NB4 (cell line): ENCODE measurements at regions not wholly inside any gene's neighbourhood (a gene's known extent, or its start where the extent isn't known, plus 50 kb on each side); places are given as distances from the start of the nearest gene placed in this dataset.
A peak's percentile ranks its signal among the peaks of the same experiment; 100 is the strongest.

Source experiments
- DNase-seq: peaks from one replicate; pipeline ENCODE4 v3.0.0; 2010; ENCODE audit warnings: low read depth
- H3K4me3 ChIP-seq: one replicate; pipeline ENCODE4 v1.5.1; 2011; ENCODE audit warnings: mild to moderate bottlenecking, low read depth, low read length, moderate library complexity
- CTCF ChIP-seq: IDR thresholded peaks from one replicate; pipeline ENCODE4 v1.5.1; 2012; ENCODE audit warnings: low read depth, low read length
- MAX ChIP-seq: IDR thresholded peaks from 2 replicates; pipeline ENCODE4 v1.6.1; 2011; ENCODE audit warnings: low read depth, low read length
- MYC ChIP-seq: IDR thresholded peaks from 2 replicates; pipeline ENCODE4 v1.6.1; 2011; ENCODE audit warnings: low read depth, low read length
- POLR2A ChIP-seq: IDR thresholded peaks from 2 replicates; pipeline ENCODE4 v1.6.1; 2011; ENCODE audit warnings: mild to moderate bottlenecking; ENCODE audit not compliant: insufficient read length; ENCODE audit errors: extremely low read depth

- no peak for DNase-seq
- H3K4me3 ChIP-seq: no peak overlapping the region
- TF ChIP-seq MYC (no peak), POLR2A (no peak), CTCF (no peak), MAX (no peak)
Measured at GRCh38 chr5:125480911-125481310, 734.5 kb upstream of the ZNF608 start.

DNA sequence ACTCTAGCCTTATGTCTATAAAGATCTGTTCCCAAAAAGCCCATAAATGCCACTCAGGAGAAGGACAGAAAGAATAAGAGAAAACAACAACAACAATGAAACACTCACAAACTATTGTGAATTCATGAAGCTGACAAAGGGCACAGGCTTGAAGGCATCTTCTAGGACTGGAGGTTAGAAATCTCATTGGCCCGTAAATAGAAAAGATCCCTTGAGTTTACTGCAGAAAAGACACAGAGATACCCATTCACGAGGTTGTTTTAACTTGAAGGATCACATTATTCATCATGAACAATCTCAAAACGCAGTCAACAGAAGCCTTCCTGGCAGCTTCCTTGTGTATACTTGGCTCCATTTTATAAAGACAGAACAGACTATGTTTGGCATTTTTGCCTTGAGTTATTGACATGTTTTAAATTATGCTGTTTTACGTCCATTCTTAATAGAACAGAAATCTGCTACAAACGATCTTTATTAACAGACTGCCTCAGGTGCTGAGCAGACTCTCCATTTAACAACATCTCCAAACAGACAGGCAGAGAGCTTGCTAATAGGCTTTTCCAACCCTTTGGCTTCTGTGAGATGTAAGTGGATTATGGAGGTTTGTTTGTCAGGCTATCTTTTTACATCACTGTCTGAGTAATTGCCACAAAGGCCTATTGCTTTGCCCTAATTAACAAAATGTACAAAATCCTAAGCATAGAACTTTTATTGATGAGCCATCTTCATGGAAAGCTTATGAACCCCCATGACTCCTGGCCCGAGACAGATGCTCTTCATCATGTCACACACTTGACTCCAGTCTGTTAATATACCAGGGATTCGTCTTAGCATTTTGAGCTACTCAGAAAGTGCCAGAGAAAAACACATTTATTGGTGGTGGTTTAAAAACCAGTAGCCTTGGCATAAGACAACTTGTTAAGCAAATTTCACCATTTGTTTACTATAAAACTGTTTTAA lies 735.3 kb upstream of the ZNF608 start:
- no peak for DNase-seq
- no peak overlapping the region for H3K4me3 ChIP-seq
- no peak for TF ChIP-seq CTCF
- TF ChIP-seq POLR2A: no peak
- no peak for TF ChIP-seq MYC
- TF ChIP-seq MAX: no peak

DNA sequence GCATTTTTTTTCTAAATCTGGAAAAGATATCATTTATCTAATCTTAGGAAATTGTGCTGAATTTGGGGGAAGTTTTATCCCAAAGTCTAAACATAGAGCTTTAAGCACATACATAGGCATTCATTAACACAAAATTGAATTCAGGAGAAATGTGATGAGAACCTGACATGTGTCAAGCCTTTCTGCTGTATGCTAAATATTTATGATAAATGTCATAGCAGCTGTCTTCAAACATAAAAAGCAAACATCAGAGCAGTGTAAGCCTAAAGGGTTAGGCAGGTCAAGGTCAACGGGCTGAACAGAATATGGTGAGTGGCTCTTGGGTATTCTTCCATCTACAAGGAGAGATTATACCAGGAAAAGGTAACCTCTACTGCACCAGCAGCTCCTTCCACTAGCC lies 737.2 kb upstream of the ZNF608 start:
- TF ChIP-seq MYC: no peak
- TF ChIP-seq CTCF: no peak
- no peak for TF ChIP-seq POLR2A
- TF ChIP-seq MAX: no peak
- no peak for DNase-seq
- no peak overlapping the region for H3K4me3 ChIP-seq

- H3K4me3 ChIP-seq: no peak overlapping the region
- no peak for DNase-seq
- no peak for TF ChIP-seq MAX
- no peak for TF ChIP-seq POLR2A
- no peak for TF ChIP-seq CTCF
- no peak for TF ChIP-seq MYC
Measured at GRCh38 chr5:125484272-125484741, 737.9 kb upstream of the ZNF608 start.

- H3K4me3 ChIP-seq: no peak overlapping the region
- DNase-seq: peak; percentile 25
- no peak for TF ChIP-seq CTCF
- TF ChIP-seq POLR2A: no peak
- no peak for TF ChIP-seq MAX
- TF ChIP-seq MYC: no peak
Measured at GRCh38 chr5:125484742-125485641, 738.6 kb upstream of the ZNF608 start.
